ENCODE measurements at regions not wholly inside any gene's neighbourhood (a gene's known extent, or its start where the extent isn't known, plus 50 kb on each side); places are given as distances from the start of the nearest gene placed in this dataset.

- no peak overlapping the region for H2AK9ac ChIP-seq (replicated peaks; ENCODE audit: low read depth, low read length, poor library complexity)
- no peaks in the 10 kb centered on the region for H3K9me3 ChIP-seq (ENCODE audit: control insufficient read depth, insufficient read depth, low read length)
- no TSS peak for BruUV-seq (replicated peaks)
- H4K91ac ChIP-seq (ENCODE audit: insufficient read depth, low read depth, low read length) = no peak overlapping the region
- H3K4ac ChIP-seq (ENCODE audit: low read depth, low read length) = no peak overlapping the region
- in situ Hi-C loops (cut with MboI; ENCODE audit: low sequenced_read_pairs) = no loop called here
- TF ChIP-seq ELK1 (IDR thresholded peaks at IDR 0.05; ENCODE audit: borderline replicate concordance, low read depth, low read length) (no peak), USF2 (IDR thresholded peaks at IDR 0.05; ENCODE audit: low read depth, low read length) (no peak), MAZ (IDR thresholded peaks at IDR 0.05; ENCODE audit: borderline replicate concordance, low read depth, low read length) (no peak), MAFK (IDR thresholded peaks at IDR 0.05; ENCODE audit: low read depth, low read length) (no peak), CEBPB (IDR thresholded peaks at IDR 0.05; ENCODE audit: low read depth, low read length) (no peak), FOS (IDR thresholded peaks at IDR 0.05; ENCODE audit: low read depth, low read length) (no peak), CHD1 (IDR thresholded peaks at IDR 0.05; ENCODE audit: low read depth, low read length) (no peak), MXI1 (IDR thresholded peaks at IDR 0.05; ENCODE audit: borderline replicate concordance, low read depth, low read length) (no peak), POLR2A (IDR thresholded peaks at IDR 0.05; ENCODE audit: low read depth, low read length) (no peak), RCOR1 (IDR thresholded peaks at IDR 0.05; ENCODE audit: insufficient replicate concordance, low read length) (no peak), RAD21 (IDR thresholded peaks at IDR 0.05; ENCODE audit: low read length) (no peak), RFX5 (IDR thresholded peaks at IDR 0.05; ENCODE audit: low read depth, low read length) (no peak), SMC3 (IDR thresholded peaks at IDR 0.05; ENCODE audit: low read depth, low read length) (no peak), NFE2L2 (IDR thresholded peaks at IDR 0.05; ENCODE audit: low read depth, low read length) (no peak), BHLHE40 (IDR thresholded peaks at IDR 0.05; ENCODE audit: low read depth, low read length) (no peak), CTCF (conservative IDR thresholded peaks at IDR 0.05; ENCODE audit: low read depth, low read length) (no peak)
- H3K4me3 ChIP-seq (ENCODE audit: insufficient read depth, low read depth, low read length) = no peak overlapping the region
- H3K56ac ChIP-seq (ENCODE audit: extremely low read depth, insufficient read depth, low read length) = no peak overlapping the region
- ATAC-seq (ENCODE audit: low read depth) = no peak
- POLR2A ChIA-PET (ENCODE audit: unreplicated experiment) = no interaction called here
- dilution Hi-C loops (cut with HindIII; ENCODE audit: low sequenced_read_pairs, unreplicated experiment) = no loop called here
- H3K36me3 ChIP-seq (ENCODE audit: control insufficient read depth, insufficient read depth, low read length) = no peaks in the 10 kb centered on the region
- H3K9ac ChIP-seq (ENCODE audit: low read depth, low read length) = no peak overlapping the region
- WGBS, 2 experiments (ENCODE audit: extremely low coverage in 2 of 2, insufficient read length in 1 of 2) = no CpG with 5 or more reads among the region's 1 CpG
- no peak overlapping the region for H2BK15ac ChIP-seq (ENCODE audit: low read depth, low read length)
- no peak overlapping the region for H3K14ac ChIP-seq (replicated peaks; ENCODE audit: low read depth, low read length)
- no peaks in the 10 kb centered on the region for H3K4me1 ChIP-seq (ENCODE audit: control insufficient read depth, insufficient read depth, low read length)
- no peaks in the 10 kb centered on the region for H3K27me3 ChIP-seq (ENCODE audit: control insufficient read depth, insufficient read depth, low read length)
- H2BK5ac ChIP-seq (ENCODE audit: low read depth, low read length, poor library complexity, severe bottlenecking) = no peak overlapping the region
- no peak overlapping the region for H3K27ac ChIP-seq (ENCODE audit: insufficient read depth, low read length)
- H4K8ac ChIP-seq (ENCODE audit: low read depth in 2 of 2, low read length in 2 of 2) = no peak overlapping the region
- no peaks in the 10 kb centered on the region for H3K79me1 ChIP-seq (ENCODE audit: low read depth in 1 of 2, low read length in 2 of 2)
- CTCF ChIA-PET = no interaction called here
- H2BK20ac ChIP-seq (ENCODE audit: low read depth, low read length) = no peak overlapping the region
- H3K4me2 ChIP-seq (ENCODE audit: low read depth, low read length) = no peak overlapping the region
- no peak overlapping the region for H2AK5ac ChIP-seq (ENCODE audit: low read depth, low read length)
- no peak for DNase-seq
- H2BK120ac ChIP-seq (ENCODE audit: low read depth, low read length) = no peak overlapping the region
- H3K23ac ChIP-seq (ENCODE audit: low read depth, low read length) = no peak overlapping the region
- no peak overlapping the region for H3K18ac ChIP-seq (ENCODE audit: low read depth, low read length)
- intact Hi-C loops (cut with micrococcal nuclease) = no loop called here
- no peak overlapping the region for H4K5ac ChIP-seq (ENCODE audit: low read depth, low read length)
- no peak overlapping the region for H2AFZ ChIP-seq (replicated peaks; ENCODE audit: low read length, poor library complexity)
- H3K9me1 ChIP-seq (ENCODE audit: insufficient read depth, low read length) = no peaks in the 10 kb centered on the region
- no peaks in the 10 kb centered on the region for H4K20me1 ChIP-seq (ENCODE audit: insufficient read depth, low read length)
Observed at GRCh38 chr1:112111734-112112133, 122.3 kb upstream of the KCND3 start.
